ENCODE measurements at regions not wholly inside any gene's neighbourhood (a gene's known extent, or its start where the extent isn't known, plus 50 kb on each side); places are given as distances from the start of the nearest gene placed in this dataset.

- TF ChIP-seq, protein P1, sequence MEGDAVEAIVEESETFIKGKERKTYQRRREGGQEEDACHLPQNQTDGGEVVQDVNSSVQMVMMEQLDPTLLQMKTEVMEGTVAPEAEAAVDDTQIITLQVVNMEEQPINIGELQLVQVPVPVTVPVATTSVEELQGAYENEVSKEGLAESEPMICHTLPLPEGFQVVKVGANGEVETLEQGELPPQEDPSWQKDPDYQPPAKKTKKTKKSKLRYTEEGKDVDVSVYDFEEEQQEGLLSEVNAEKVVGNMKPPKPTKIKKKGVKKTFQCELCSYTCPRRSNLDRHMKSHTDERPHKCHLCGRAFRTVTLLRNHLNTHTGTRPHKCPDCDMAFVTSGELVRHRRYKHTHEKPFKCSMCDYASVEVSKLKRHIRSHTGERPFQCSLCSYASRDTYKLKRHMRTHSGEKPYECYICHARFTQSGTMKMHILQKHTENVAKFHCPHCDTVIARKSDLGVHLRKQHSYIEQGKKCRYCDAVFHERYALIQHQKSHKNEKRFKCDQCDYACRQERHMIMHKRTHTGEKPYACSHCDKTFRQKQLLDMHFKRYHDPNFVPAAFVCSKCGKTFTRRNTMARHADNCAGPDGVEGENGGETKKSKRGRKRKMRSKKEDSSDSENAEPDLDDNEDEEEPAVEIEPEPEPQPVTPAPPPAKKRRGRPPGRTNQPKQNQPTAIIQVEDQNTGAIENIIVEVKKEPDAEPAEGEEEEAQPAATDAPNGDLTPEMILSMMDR (IDR thresholded peaks at IDR 0.05 in 8 of 11, conservative IDR thresholded peaks at IDR 0.05 in 3 of 11): no peak
- TF ChIP-seq POLR2AphosphoS5 (IDR thresholded peaks at IDR 0.05): no peak
Measured at GRCh38 chr20:22914291-22914690, 120.8 kb upstream of the SSTR4 start.
